ENCODE measurements at regions not wholly inside any gene's neighbourhood (a gene's known extent, or its start where the extent isn't known, plus 50 kb on each side); places are given as distances from the start of the nearest gene placed in this dataset.

- H3K27ac ChIP-seq (ENCODE audit: extremely low read depth, low read depth, low read length) = no peak overlapping the region
- TF ChIP-seq ZNF558 (tag by site-specific recombination; IDR thresholded peaks at IDR 0.05) (0 out of 2 replicates have a peak, but pooled peaks have one; percentile 41), ZNF510 (tag by site-specific recombination; IDR thresholded peaks at IDR 0.05; ENCODE audit: insufficient replicate concordance) (peak; percentile 32), PRDM6 (tag by site-specific recombination; IDR thresholded peaks at IDR 0.05) (no peak), HOXC10 (CRISPR knock-in tag; IDR thresholded peaks at IDR 0.05) (no peak), ZNF600 (tag by site-specific recombination; IDR thresholded peaks at IDR 0.05) (no peak)
- ChIA-PET POLR2A (no interaction called here), CTCF (interaction anchor here (0.7 kb wide), 1 partner anchor 13 kb away, joined by 3 read pairs; no protein-coding TSS in a partner anchor)
- no peaks in the 10 kb centered on the region for H3K36me3 ChIP-seq (ENCODE audit: control insufficient read depth in 2 of 2, insufficient read depth in 1 of 2, low read length in 2 of 2)
- no peak overlapping the region for H3K4me3 ChIP-seq (ENCODE audit: low read depth, low read length)
- H3K4me1 ChIP-seq (ENCODE audit: control insufficient read depth, insufficient read depth, low read length) = no peaks in the 10 kb centered on the region
- H3K9me3 ChIP-seq (ENCODE audit: control insufficient read depth, insufficient read depth, low read depth, low read length) = no peaks in the 10 kb centered on the region
Observed at GRCh38 chr15:75112848-75113492, 88.7 kb upstream of the C15orf39 start.

- CTCF ChIA-PET = no interaction called here
- H3K27ac ChIP-seq (ENCODE audit: extremely low read depth, low read depth, low read length) = no peak overlapping the region
- no peak overlapping the region for H3K4me3 ChIP-seq (ENCODE audit: low read depth, low read length)
- H3K9me3 ChIP-seq (ENCODE audit: control insufficient read depth, insufficient read depth, low read depth, low read length) = no peaks in the 10 kb centered on the region
- POLR2A ChIA-PET = no interaction called here
- H3K36me3 ChIP-seq (ENCODE audit: control insufficient read depth in 2 of 2, insufficient read depth in 1 of 2, low read length in 2 of 2) = no peaks in the 10 kb centered on the region
- TF ChIP-seq YY2 (tag by site-specific recombination; IDR thresholded peaks at IDR 0.05) (no peak), WT1 (tag by site-specific recombination; IDR thresholded peaks at IDR 0.05) (no peak), ZBTB6 (tag by site-specific recombination; IDR thresholded peaks at IDR 0.05) (no peak), ZNF155 (tag by site-specific recombination; IDR thresholded peaks at IDR 0.05) (no peak), ZNF350 (tag by site-specific recombination; IDR thresholded peaks at IDR 0.05) (no peak), INSM2 (tag by site-specific recombination; IDR thresholded peaks at IDR 0.05) (no peak), ZIC2 (tag by site-specific recombination; IDR thresholded peaks at IDR 0.05) (no peak), ZNF560 (tag by site-specific recombination; IDR thresholded peaks at IDR 0.05; ENCODE audit: borderline replicate concordance) (no peak), KLF10 (tag by site-specific recombination; IDR thresholded peaks at IDR 0.05) (no peak), ZBTB44 (tag by site-specific recombination; IDR thresholded peaks at IDR 0.05) (no peak), SETDB1 (IDR thresholded peaks at IDR 0.05; ENCODE audit: insufficient read length, low read length) (no peak), SCRT1 (tag by site-specific recombination; IDR thresholded peaks at IDR 0.05; ENCODE audit: borderline replicate concordance) (no peak), ZNF423 (tag by site-specific recombination; IDR thresholded peaks at IDR 0.05) (no peak), RBAK (tag by site-specific recombination; IDR thresholded peaks at IDR 0.05) (no peak), SP2 (tag by site-specific recombination; IDR thresholded peaks at IDR 0.05) (no peak)
- H3K4me1 ChIP-seq (ENCODE audit: control insufficient read depth, insufficient read depth, low read length) = no peaks in the 10 kb centered on the region
Observed at GRCh38 chr15:75114327-75114726, 87.4 kb upstream of the C15orf39 start.
